ENCODE measurements at regions not wholly inside any gene's neighbourhood (a gene's known extent, or its start where the extent isn't known, plus 50 kb on each side); places are given as distances from the start of the nearest gene placed in this dataset.

- intact Hi-C loops (cut with DNase I) = no loop called here
- no peaks in the 10 kb centered on the region for H3K36me3 ChIP-seq
- TF ChIP-seq CTCF (IDR thresholded peaks at IDR 0.05) = no peak
Measured at GRCh38 chr18:53747663-53748160, 476.8 kb downstream of the MBD2 start.

GRCh38 chr18:53747210-53747609 is 477.3 kb downstream of the MBD2 start:
- Histone ChIP-seq H3K4me1 (no peaks in the 10 kb centered on the region), H3K9me3 (no peaks in the 10 kb centered on the region), H3K27ac (no peak overlapping the region), H3K27me3 (no peaks in the 10 kb centered on the region), H3K36me3 (no peaks in the 10 kb centered on the region), H3K4me3 (no peak overlapping the region)
- no peak for TF ChIP-seq CTCF (IDR thresholded peaks at IDR 0.05)
- 73 to 87% methylated on average over 2 of the region's 2 CpGs for WGBS, 2 donors
- intact Hi-C loops (cut with DNase I) = no loop called here
- ATAC-seq (no peak), DNase-seq (no peak)

More at GRCh38 chr18:53747663-53748160, 476.8 kb downstream of the MBD2 start:
- H3K4me1 ChIP-seq = no peaks in the 10 kb centered on the region
- H3K27me3 ChIP-seq = no peaks in the 10 kb centered on the region
- no peak overlapping the region for H3K27ac ChIP-seq
- no peaks in the 10 kb centered on the region for H3K9me3 ChIP-seq
- ATAC-seq (no peak), DNase-seq (no peak)
- no peak overlapping the region for H3K4me3 ChIP-seq

GRCh38 chr18:53745986-53746385 is 478.5 kb downstream of the MBD2 start:
- WGBS, 2 donors = 79 to 85% methylated on average over 1 of the region's 1 CpG
- ATAC-seq (no peak), DNase-seq (no peak)
- Histone ChIP-seq H3K9me3 (no peaks in the 10 kb centered on the region), H3K27me3 (no peaks in the 10 kb centered on the region), H3K4me3 (no peak overlapping the region), H3K36me3 (no peaks in the 10 kb centered on the region), H3K4me1 (no peaks in the 10 kb centered on the region), H3K27ac (no peak overlapping the region)
- intact Hi-C loops (cut with DNase I) = no loop called here
- no peak for TF ChIP-seq CTCF (IDR thresholded peaks at IDR 0.05)

- no peaks in the 10 kb centered on the region for H3K27me3 ChIP-seq
- H3K9me3 ChIP-seq = no peaks in the 10 kb centered on the region
- no peak overlapping the region for H3K4me3 ChIP-seq
- 45 to 52% methylated on average over 5 of the region's 5 CpGs for WGBS, 2 donors
- H3K4me1 ChIP-seq = no peaks in the 10 kb centered on the region
- intact Hi-C loops (cut with DNase I) = no loop called here
- ATAC-seq = no peak
- no peak for TF ChIP-seq CTCF (IDR thresholded peaks at IDR 0.05)
- DNase-seq = no peak
- no peaks in the 10 kb centered on the region for H3K36me3 ChIP-seq
- H3K27ac ChIP-seq = no peak overlapping the region
Measured at GRCh38 chr18:53745224-53745967, 479.1 kb downstream of the MBD2 start.
